HG03066 (cell line): ENCODE measurements at regions not wholly inside any gene's neighbourhood (a gene's known extent, or its start where the extent isn't known, plus 50 kb on each side); places are given as distances from the start of the nearest gene placed in this dataset.

Experiments used
- ATAC-seq: cut with Tn5 transposase; IDR thresholded peaks from one replicate; pipeline ENCODE4 v1.9.1; 2021; ENCODE audit warnings: low read depth; ENCODE audit not compliant: unreplicated experiment

GRCh38 chr13:76538004-76538403, 348.2 kb downstream of the KCTD12 start:
- ATAC-seq = no peak

GRCh38 chr13:76533251-76533650, 353.0 kb downstream of the KCTD12 start:
- no peak for ATAC-seq

- ATAC-seq = no peak
These were observed 359.2 kb downstream of the KCTD12 start for GRCh38 chr13:76527041-76527440.

- peak; percentile 83 for ATAC-seq
These were observed 362.4 kb downstream of the KCTD12 start for GRCh38 chr13:76523740-76524340.

GRCh38 chr13:76522083-76522755, 364.0 kb downstream of the KCTD12 start:
- ATAC-seq = no peak

GRCh38 chr13:76519685-76520084, 366.5 kb downstream of the KCTD12 start:
- no peak for ATAC-seq

GRCh38 chr13:76516586-76516985, 369.6 kb downstream of the KCTD12 start:
- no peak for ATAC-seq

- ATAC-seq = no peak
These were observed 370.2 kb downstream of the KCTD12 start for GRCh38 chr13:76516013-76516412.

GRCh38 chr13:76512721-76513145, 373.5 kb downstream of the KCTD12 start:
- no peak for ATAC-seq

GRCh38 chr13:76505437-76505836, 380.8 kb downstream of the KCTD12 start:
- no peak for ATAC-seq

- ATAC-seq = no peak
These were observed 382.4 kb downstream of the KCTD12 start for GRCh38 chr13:76503766-76504165.

- no peak for ATAC-seq
These were observed 382.9 kb downstream of the KCTD12 start for GRCh38 chr13:76503291-76503690.

GRCh38 chr13:76500894-76501293, 385.3 kb downstream of the KCTD12 start:
- no peak for ATAC-seq

- ATAC-seq = no peak
These were observed 386.3 kb downstream of the KCTD12 start for GRCh38 chr13:76499891-76500290.

- no peak for ATAC-seq
These were observed 396.9 kb downstream of the KCTD12 start for GRCh38 chr13:76489274-76489673.

- no peak for ATAC-seq
These were observed 404.5 kb downstream of the KCTD12 start for GRCh38 chr13:76481738-76482137.

GRCh38 chr13:76474966-76475365, 411.2 kb downstream of the KCTD12 start:
- no peak for ATAC-seq

- ATAC-seq = no peak
These were observed 411.8 kb downstream of the KCTD12 start for GRCh38 chr13:76474356-76474755.

- ATAC-seq = peak; percentile 99
These were observed 412.6 kb downstream of the KCTD12 start for GRCh38 chr13:76473552-76474134.

- no peak for ATAC-seq
These were observed 413.3 kb downstream of the KCTD12 start for GRCh38 chr13:76472916-76473315.

- no peak for ATAC-seq
These were observed 414.7 kb downstream of the KCTD12 start for GRCh38 chr13:76471486-76471885.

- ATAC-seq = no peak
These were observed 415.2 kb downstream of the KCTD12 start for GRCh38 chr13:76470991-76471390.
